ENCODE measurements at regions not wholly inside any gene's neighbourhood (a gene's known extent, or its start where the extent isn't known, plus 50 kb on each side); places are given as distances from the start of the nearest gene placed in this dataset.
A peak's percentile ranks its signal among the peaks of the same experiment; 100 is the strongest.

GRCh38 chr4:13302876-13303275 lies 181.3 kb downstream of the RAB28 start:
- WGBS, 2 donors, result 73 to 81% methylated on average over 2 of the region's 2 CpGs
- H3K36me3 ChIP-seq, result no peaks in the 10 kb centered on the region
- no peaks in the 10 kb centered on the region for H3K9me3 ChIP-seq
- no peak for DNase-seq
- peaks cover 0 to 16% (median 14%) of the 10 kb centered on the region in 4 donors for H3K4me1 ChIP-seq
- intact Hi-C loops (cut with DNase I), result no loop called here
- H3K4me3 ChIP-seq, result no peak overlapping the region
- no peak for TF ChIP-seq CTCF (IDR thresholded peaks at IDR 0.05)
- no peak for TF ChIP-seq POLR2AphosphoS5 (IDR thresholded peaks at IDR 0.05)
- no peak for TF ChIP-seq EP300 (IDR thresholded peaks at IDR 0.05)
- no peak for TF ChIP-seq POLR2A (IDR thresholded peaks at IDR 0.05)
- H3K27me3 ChIP-seq, result no peaks in the 10 kb centered on the region
- no peak overlapping the region for H3K27ac ChIP-seq

GRCh38 chr4:13299343-13299742 lies 184.8 kb downstream of the RAB28 start:
- Histone ChIP-seq H3K36me3 (no peaks in the 10 kb centered on the region), H3K27me3 (no peaks in the 10 kb centered on the region), H3K4me3 (peak overlapping the region in 2 of 4 donors; percentile 30 to 40), H3K9me3 (peaks cover 0 to 7% (median 0%) of the 10 kb centered on the region in 4 donors), H3K27ac (peak overlapping the region in 3 of 4 donors; percentile 84 to 87 (median 84)), H3K4me1 (peaks cover 0 to 35% (median 26%) of the 10 kb centered on the region in 4 donors)
- WGBS, 2 donors, result 82 to 85% methylated on average over 2 of the region's 2 CpGs
- intact Hi-C loops (cut with DNase I), result loop anchor here (2.0 to 10.0 kb wide), 5 partner anchors 155 to 447 kb away; partner anchors contain the start of gene RAB28
- no peak for TF ChIP-seq CTCF (IDR thresholded peaks at IDR 0.05)
- TF ChIP-seq POLR2A (IDR thresholded peaks at IDR 0.05), result no peak
- TF ChIP-seq EP300 (IDR thresholded peaks at IDR 0.05), result no peak
- TF ChIP-seq POLR2AphosphoS5 (IDR thresholded peaks at IDR 0.05), result no peak
- no peak for DNase-seq

GRCh38 chr4:13298655-13299054 lies 185.5 kb downstream of the RAB28 start:
- intact Hi-C loops (cut with DNase I), result loop anchor here (2.0 to 10.0 kb wide), 5 partner anchors 154 to 446 kb away; partner anchors contain the start of gene RAB28
- Histone ChIP-seq H3K27ac (peak overlapping the region in 3 of 4 donors; percentile 84 to 87 (median 84)), H3K4me3 (peak overlapping the region in 3 of 4 donors; percentile 30 to 40 (median 38)), H3K36me3 (no peaks in the 10 kb centered on the region), H3K4me1 (peaks cover 0 to 40% (median 26%) of the 10 kb centered on the region in 4 donors), H3K9me3 (peaks cover 0 to 7% (median 0%) of the 10 kb centered on the region in 4 donors), H3K27me3 (no peaks in the 10 kb centered on the region)
- peak; percentile 96 to 98 (median 98) for TF ChIP-seq POLR2AphosphoS5 (IDR thresholded peaks at IDR 0.05)
- TF ChIP-seq CTCF (IDR thresholded peaks at IDR 0.05), result peak in 1 of 4 experiments; percentile 29
- TF ChIP-seq POLR2A (IDR thresholded peaks at IDR 0.05), result no peak
- TF ChIP-seq EP300 (IDR thresholded peaks at IDR 0.05), result peak; percentile 84 to 95 (median 86)
- WGBS, 2 donors, result 79 to 85% methylated on average over 15 of the region's 15 CpGs
- peak; percentile 95 for DNase-seq

- TF ChIP-seq POLR2A (IDR thresholded peaks at IDR 0.05), result no peak
- no peak for TF ChIP-seq CTCF (IDR thresholded peaks at IDR 0.05)
- TF ChIP-seq POLR2AphosphoS5 (IDR thresholded peaks at IDR 0.05), result no peak
- no peak for TF ChIP-seq EP300 (IDR thresholded peaks at IDR 0.05)
- Histone ChIP-seq H3K9me3 (peaks cover 0 to 7% (median 0%) of the 10 kb centered on the region in 4 donors), H3K27ac (peak overlapping the region in 2 of 4 donors; percentile 84 to 87), H3K36me3 (no peaks in the 10 kb centered on the region), H3K4me1 (peaks cover 0 to 51% (median 35%) of the 10 kb centered on the region in 4 donors), H3K27me3 (no peaks in the 10 kb centered on the region), H3K4me3 (no peak overlapping the region)
- WGBS, 2 donors, result 79 to 83% methylated on average over 1 of the region's 1 CpG
- intact Hi-C loops (cut with DNase I), result loop anchor here (5.0 to 10.0 kb wide), 3 partner anchors 152 to 445 kb away; no protein-coding TSS in a partner anchor
- no peak for DNase-seq
Observed at GRCh38 chr4:13296986-13297385, 187.2 kb downstream of the RAB28 start.

Data from sigmoid colon (tissue), 6 donors.